ENCODE measurements at regions not wholly inside any gene's neighbourhood (a gene's known extent, or its start where the extent isn't known, plus 50 kb on each side); places are given as distances from the start of the nearest gene placed in this dataset.
"Not testable (repeated sequence)": the region's sequence is repeated elsewhere in the genome, so short reads cannot be mapped to it uniquely, and the experiment has no call there.

DNA sequence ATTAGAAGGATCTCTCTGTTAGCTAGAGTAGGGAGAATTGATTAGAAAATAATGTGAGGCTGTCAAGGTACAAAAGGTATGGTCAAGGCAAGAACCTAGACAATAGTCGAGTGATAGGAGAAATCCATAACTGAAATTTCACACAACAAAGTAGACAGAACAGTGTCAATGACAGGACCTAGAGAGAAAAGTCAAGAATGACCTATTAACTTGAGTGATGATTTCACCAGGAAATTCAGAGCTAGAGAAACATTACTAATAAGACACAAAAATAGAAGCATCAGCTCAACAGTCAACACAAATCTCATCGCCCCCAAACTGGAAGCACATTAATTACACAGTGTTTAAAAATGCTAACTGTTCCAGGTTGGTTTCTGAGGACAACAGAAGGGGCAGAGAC lies 532.4 kb downstream of the CDH10 start:
- Histone ChIP-seq H3K4me3 (ENCODE audit: low read depth, low read length) (no peak overlapping the region), H3K36me3 (ENCODE audit: control insufficient read depth, insufficient read depth, low read length) (no peaks in the 10 kb centered on the region), H3K4me1 (ENCODE audit: control insufficient read depth, insufficient read depth, low read length) (no peaks in the 10 kb centered on the region), H3K9ac (ENCODE audit: low read length) (no peak overlapping the region), H3K27me3 (ENCODE audit: control insufficient read depth, insufficient read depth, low read length) (no peaks in the 10 kb centered on the region), H3K9me3 (ENCODE audit: control insufficient read depth, insufficient read depth, low read depth, low read length) (no peaks in the 10 kb centered on the region), H3K27ac (ENCODE audit: low read depth, low read length) (no peak overlapping the region)

DNA sequence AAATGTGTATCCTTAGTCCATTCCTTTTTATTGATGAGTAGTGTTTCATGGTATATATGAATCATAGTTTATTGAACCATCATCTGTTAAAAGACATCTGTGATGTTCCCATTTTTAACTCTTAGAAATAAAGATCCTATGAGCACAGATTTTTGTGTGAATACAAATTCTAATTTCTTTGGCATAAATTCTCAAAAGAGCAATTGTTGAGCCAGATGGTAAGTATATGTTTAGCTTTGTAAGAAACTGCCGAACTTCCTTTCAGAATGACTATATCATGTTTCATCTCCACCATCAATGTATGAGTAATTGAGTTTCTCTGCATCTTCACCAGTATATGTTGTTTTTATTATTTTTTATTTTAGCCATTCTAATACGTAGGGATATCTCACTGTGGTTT lies 526.4 kb downstream of the CDH10 start:
- Histone ChIP-seq H3K9me3 (ENCODE audit: control insufficient read depth, insufficient read depth, low read depth, low read length) (peaks cover 10% of the 10 kb centered on the region), H3K4me3 (ENCODE audit: low read depth, low read length) (no peak overlapping the region), H3K27ac (ENCODE audit: low read depth, low read length) (no peak overlapping the region), H3K4me1 (ENCODE audit: control insufficient read depth, insufficient read depth, low read length) (no peaks in the 10 kb centered on the region), H3K9ac (ENCODE audit: low read length) (no peak overlapping the region), H3K27me3 (ENCODE audit: control insufficient read depth, insufficient read depth, low read length) (no peaks in the 10 kb centered on the region), H3K36me3 (ENCODE audit: control insufficient read depth, insufficient read depth, low read length) (no peaks in the 10 kb centered on the region)

DNA sequence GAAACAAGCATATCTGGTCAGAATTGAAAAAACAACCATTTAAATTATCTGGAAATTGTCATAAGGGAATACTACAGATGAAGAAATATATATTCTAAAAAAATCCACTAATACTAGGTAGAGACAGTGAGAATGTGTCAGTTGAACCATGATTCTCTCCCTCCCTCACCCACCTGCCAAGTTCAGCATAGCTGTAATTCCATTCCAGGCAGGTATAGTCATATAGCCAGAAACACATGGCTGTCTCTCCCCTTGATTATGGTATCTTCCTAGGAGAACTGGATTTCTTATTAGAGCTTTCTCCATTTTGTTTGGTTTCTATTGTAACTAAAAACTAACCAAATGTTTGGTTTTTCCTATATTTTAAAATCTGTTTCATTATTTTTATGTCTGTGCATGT lies 509.2 kb downstream of the CDH10 start:
- Histone ChIP-seq H3K4me1 (ENCODE audit: control insufficient read depth, insufficient read depth, low read length) (no peaks in the 10 kb centered on the region), H3K4me3 (ENCODE audit: low read depth, low read length) (no peak overlapping the region), H3K27me3 (ENCODE audit: control insufficient read depth, insufficient read depth, low read length) (no peaks in the 10 kb centered on the region), H3K9ac (ENCODE audit: low read length) (no peak overlapping the region), H3K27ac (ENCODE audit: low read depth, low read length) (no peak overlapping the region), H3K9me3 (ENCODE audit: control insufficient read depth, insufficient read depth, low read depth, low read length) (no peaks in the 10 kb centered on the region), H3K36me3 (ENCODE audit: control insufficient read depth, insufficient read depth, low read length) (no peaks in the 10 kb centered on the region)

DNA sequence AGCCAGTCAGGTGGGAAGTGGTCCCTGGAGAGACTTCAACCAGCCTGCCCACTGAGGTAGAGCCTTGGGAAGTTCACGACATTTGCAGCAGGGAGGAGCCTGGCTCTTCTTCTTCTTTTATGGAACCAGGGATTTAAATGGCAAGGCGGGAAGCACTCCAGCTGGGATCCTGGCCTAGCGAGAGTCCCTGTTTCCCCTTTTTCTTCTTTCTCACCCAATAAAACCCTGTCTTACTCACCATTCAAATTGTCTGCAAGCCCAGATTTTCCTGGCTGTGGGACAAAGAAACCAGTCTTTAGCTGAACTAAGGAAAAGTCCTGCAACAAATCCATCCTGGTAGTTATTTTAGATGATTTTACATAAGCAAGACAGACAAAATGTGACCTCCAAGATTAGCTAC lies 503.7 kb downstream of the CDH10 start:
- Histone ChIP-seq H3K4me1 (ENCODE audit: control insufficient read depth, insufficient read depth, low read length) (0 out of 2 replicates have a peak, but pooled peaks cover 4% of the 10 kb centered on the region), H3K9me3 (ENCODE audit: control insufficient read depth, insufficient read depth, low read depth, low read length) (no peaks in the 10 kb centered on the region), H3K36me3 (ENCODE audit: control insufficient read depth, insufficient read depth, low read length) (no peaks in the 10 kb centered on the region), H3K27ac (ENCODE audit: low read depth, low read length) (no peak overlapping the region), H3K27me3 (ENCODE audit: control insufficient read depth, insufficient read depth, low read length) (no peaks in the 10 kb centered on the region), H3K9ac (ENCODE audit: low read length) (no peak overlapping the region), H3K4me3 (ENCODE audit: low read depth, low read length) (no peak overlapping the region)

DNA sequence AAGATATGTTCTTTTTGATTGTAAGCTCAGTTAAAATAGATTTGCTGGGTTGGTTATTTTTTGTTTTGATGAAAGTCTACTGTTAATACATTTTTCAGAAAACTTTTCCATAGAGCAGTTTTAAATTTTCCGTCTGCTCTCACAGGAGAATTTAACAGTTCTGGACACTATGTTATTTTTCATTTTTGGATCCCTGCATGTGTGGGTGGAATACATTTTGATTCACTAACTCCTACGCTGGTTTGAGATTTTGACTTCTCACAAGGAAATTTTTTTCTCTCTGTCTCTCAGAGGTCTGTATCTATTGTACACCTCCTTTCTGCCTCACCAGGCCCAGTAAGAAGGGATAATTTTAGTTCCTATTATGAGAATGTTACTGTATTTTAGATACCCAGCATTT lies 502.4 kb downstream of the CDH10 start:
- no peak overlapping the region for H3K9ac ChIP-seq (ENCODE audit: low read length)
- no peaks in the 10 kb centered on the region for H3K36me3 ChIP-seq (ENCODE audit: control insufficient read depth, insufficient read depth, low read length)
- no peak overlapping the region for H3K4me3 ChIP-seq (ENCODE audit: low read depth, low read length)
- H3K9me3 ChIP-seq (ENCODE audit: control insufficient read depth, insufficient read depth, low read depth, low read length) = no peaks in the 10 kb centered on the region
- 0 out of 2 replicates have a peak, but pooled peaks cover 4% of the 10 kb centered on the region for H3K4me1 ChIP-seq (ENCODE audit: control insufficient read depth, insufficient read depth, low read length)
- H3K27ac ChIP-seq (ENCODE audit: low read depth, low read length) = no peak overlapping the region
- no peaks in the 10 kb centered on the region for H3K27me3 ChIP-seq (ENCODE audit: control insufficient read depth, insufficient read depth, low read length)

DNA sequence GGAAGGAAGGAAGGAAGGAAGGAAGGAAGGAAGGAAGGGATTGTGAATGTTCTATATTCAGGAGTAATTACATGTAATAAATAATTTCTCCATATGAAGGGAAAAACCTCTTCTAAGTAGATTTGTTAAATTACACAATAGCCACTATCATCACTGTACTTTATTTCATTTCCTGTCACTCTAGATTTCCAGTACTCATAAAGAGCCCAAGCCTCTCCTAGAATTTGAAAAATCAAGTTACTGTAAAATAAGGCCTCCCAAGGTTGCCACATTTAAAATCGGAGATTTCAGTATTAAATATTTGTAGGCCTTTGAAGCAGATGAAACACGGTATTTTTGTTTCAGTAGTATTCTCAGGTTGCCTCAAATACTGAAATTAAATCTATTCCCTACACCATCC lies 499.0 kb downstream of the CDH10 start:
- Histone ChIP-seq H3K4me1 (ENCODE audit: control insufficient read depth, insufficient read depth, low read length) (0 out of 2 replicates have a peak, but pooled peaks cover 4% of the 10 kb centered on the region), H3K9ac (ENCODE audit: low read length) (no peak overlapping the region), H3K4me3 (ENCODE audit: low read depth, low read length) (no peak overlapping the region), H3K9me3 (ENCODE audit: control insufficient read depth, insufficient read depth, low read depth, low read length) (no peaks in the 10 kb centered on the region), H3K36me3 (ENCODE audit: control insufficient read depth, insufficient read depth, low read length) (no peaks in the 10 kb centered on the region), H3K27ac (ENCODE audit: low read depth, low read length) (no peak overlapping the region), H3K27me3 (ENCODE audit: control insufficient read depth, insufficient read depth, low read length) (no peaks in the 10 kb centered on the region)

DNA sequence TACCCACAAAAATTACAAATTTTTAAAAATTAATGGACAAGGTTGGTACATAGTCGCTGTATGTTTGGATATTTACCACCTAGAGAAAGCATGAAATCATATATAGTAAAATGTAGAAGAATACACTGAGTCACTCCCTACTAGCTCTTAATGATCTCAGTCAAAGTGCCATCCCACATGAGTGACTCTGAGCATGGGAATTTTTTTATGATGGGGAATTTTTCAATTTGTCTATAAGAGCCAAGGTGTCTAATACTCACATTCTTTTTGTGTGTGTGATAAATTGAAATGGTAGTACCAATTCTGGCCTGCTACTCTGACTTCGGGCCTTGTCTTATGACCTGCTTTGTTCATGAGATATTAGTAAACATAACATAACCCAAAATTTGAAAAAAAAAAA lies 483.2 kb downstream of the CDH10 start:
- Histone ChIP-seq H3K4me3 (ENCODE audit: low read depth, low read length) (no peak overlapping the region), H3K4me1 (ENCODE audit: control insufficient read depth, insufficient read depth, low read length) (no peaks in the 10 kb centered on the region), H3K27me3 (ENCODE audit: control insufficient read depth, insufficient read depth, low read length) (no peaks in the 10 kb centered on the region), H3K9me3 (ENCODE audit: control insufficient read depth, insufficient read depth, low read depth, low read length) (no peaks in the 10 kb centered on the region), H3K27ac (ENCODE audit: low read depth, low read length) (no peak overlapping the region), H3K36me3 (ENCODE audit: control insufficient read depth, insufficient read depth, low read length) (no peaks in the 10 kb centered on the region), H3K9ac (ENCODE audit: low read length) (no peak overlapping the region)

DNA sequence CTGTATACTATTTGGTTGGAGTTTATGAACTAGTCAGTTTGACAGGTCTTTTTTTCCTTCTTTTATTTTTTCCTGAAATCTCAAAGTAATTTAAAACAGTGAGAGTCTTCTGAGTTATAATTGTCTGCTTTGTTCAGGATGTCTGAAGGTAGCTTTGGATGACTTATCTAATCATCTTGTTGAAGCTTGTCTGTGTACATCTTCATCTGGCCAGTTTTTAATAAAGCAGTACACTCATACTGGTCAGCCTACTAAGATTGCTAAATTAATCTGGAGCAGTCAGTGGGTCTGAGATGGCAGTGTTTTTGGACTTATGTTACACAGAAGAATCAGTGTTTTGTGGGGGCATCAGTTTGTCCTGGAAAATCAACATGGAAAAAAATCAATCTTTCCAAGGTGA lies 482.4 kb downstream of the CDH10 start:
- no peaks in the 10 kb centered on the region for H3K4me1 ChIP-seq (ENCODE audit: control insufficient read depth, insufficient read depth, low read length)
- H3K36me3 ChIP-seq (ENCODE audit: control insufficient read depth, insufficient read depth, low read length) = no peaks in the 10 kb centered on the region
- H3K9ac ChIP-seq (ENCODE audit: low read length) = no peak overlapping the region
- H3K4me3 ChIP-seq (ENCODE audit: low read depth, low read length) = no peak overlapping the region
- H3K27ac ChIP-seq (ENCODE audit: low read depth, low read length) = no peak overlapping the region
- H3K9me3 ChIP-seq (ENCODE audit: control insufficient read depth, insufficient read depth, low read depth, low read length) = no peaks in the 10 kb centered on the region
- no peaks in the 10 kb centered on the region for H3K27me3 ChIP-seq (ENCODE audit: control insufficient read depth, insufficient read depth, low read length)

DNA sequence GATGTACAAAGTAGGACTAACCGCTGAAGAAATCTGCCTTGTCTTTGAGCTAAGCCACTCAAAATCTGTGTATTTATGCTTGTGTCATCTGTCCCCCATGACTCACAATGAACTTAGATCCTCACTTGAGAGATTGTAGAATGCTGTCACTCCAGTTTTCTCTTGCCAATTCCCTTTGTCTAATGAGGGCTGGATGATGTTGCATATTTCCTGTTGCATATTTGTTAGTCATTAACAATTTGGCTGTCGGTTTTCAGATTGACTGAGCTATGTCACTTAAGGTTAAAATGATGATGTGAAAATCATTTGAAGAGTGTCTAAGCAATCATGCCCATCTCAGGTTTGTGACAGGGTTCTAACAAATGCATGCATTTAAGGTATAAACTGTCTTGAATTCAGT lies 481.7 kb downstream of the CDH10 start:
- H3K9ac ChIP-seq (ENCODE audit: low read length) = no peak overlapping the region
- H3K27me3 ChIP-seq (ENCODE audit: control insufficient read depth, insufficient read depth, low read length) = no peaks in the 10 kb centered on the region
- H3K4me1 ChIP-seq (ENCODE audit: control insufficient read depth, insufficient read depth, low read length) = no peaks in the 10 kb centered on the region
- no peak overlapping the region for H3K27ac ChIP-seq (ENCODE audit: low read depth, low read length)
- no peak overlapping the region for H3K4me3 ChIP-seq (ENCODE audit: low read depth, low read length)
- H3K36me3 ChIP-seq (ENCODE audit: control insufficient read depth, insufficient read depth, low read length) = no peaks in the 10 kb centered on the region
- H3K9me3 ChIP-seq (ENCODE audit: control insufficient read depth, insufficient read depth, low read depth, low read length) = no peaks in the 10 kb centered on the region

DNA sequence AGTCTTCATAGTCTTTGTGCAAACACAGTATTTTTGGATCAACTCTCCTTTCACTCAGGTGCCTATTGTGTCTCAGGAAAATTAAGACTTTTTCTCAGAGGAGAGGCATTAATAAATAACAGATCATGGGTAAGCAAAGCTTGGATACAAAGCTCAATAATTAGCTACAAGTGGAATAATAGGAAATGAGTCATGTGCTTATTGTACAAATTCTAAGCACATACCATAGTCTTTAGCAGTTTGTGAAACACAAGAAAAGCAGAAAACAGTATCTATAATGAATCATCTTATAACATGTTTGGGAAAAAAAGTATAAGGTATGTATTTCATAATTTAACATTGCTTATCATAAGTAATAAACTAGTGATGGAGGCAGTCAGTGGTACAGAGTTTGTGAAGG lies 477.0 kb downstream of the CDH10 start:
- Histone ChIP-seq H3K9me3 (ENCODE audit: control insufficient read depth, insufficient read depth, low read depth, low read length) (no peaks in the 10 kb centered on the region), H3K4me1 (ENCODE audit: control insufficient read depth, insufficient read depth, low read length) (no peaks in the 10 kb centered on the region), H3K27me3 (ENCODE audit: control insufficient read depth, insufficient read depth, low read length) (no peaks in the 10 kb centered on the region), H3K36me3 (ENCODE audit: control insufficient read depth, insufficient read depth, low read length) (no peaks in the 10 kb centered on the region), H3K4me3 (ENCODE audit: low read depth, low read length) (no peak overlapping the region), H3K27ac (ENCODE audit: low read depth, low read length) (no peak overlapping the region), H3K9ac (ENCODE audit: low read length) (no peak overlapping the region)

DNA sequence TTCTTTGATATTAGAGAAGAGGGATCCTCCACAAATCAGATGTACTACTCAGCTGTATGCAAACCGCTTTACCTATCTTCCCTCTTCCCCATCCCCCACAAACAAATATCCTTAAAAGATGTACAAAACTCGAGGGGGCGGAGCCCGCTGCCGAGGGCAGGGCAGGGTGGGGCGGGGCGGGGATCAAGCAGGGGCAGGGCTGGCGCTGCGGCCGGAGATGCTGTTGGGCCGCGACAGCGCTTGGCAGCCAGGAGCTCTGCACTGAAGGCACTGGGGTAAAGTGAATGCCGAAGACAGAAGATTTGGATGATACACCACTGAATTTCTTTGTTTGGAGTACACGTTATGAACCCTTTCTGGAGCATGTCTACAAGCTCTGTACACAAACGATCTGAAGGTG lies 474.8 kb downstream of the CDH10 start:
- no peak overlapping the region for H3K27ac ChIP-seq (ENCODE audit: low read depth, low read length)
- peaks cover 8% of the 10 kb centered on the region; the same call in 1 of the 2 replicates for H3K4me1 ChIP-seq (ENCODE audit: control insufficient read depth, insufficient read depth, low read length)
- no peaks in the 10 kb centered on the region for H3K27me3 ChIP-seq (ENCODE audit: control insufficient read depth, insufficient read depth, low read length)
- H3K9me3 ChIP-seq (ENCODE audit: control insufficient read depth, insufficient read depth, low read depth, low read length) = no peaks in the 10 kb centered on the region
- no peaks in the 10 kb centered on the region for H3K36me3 ChIP-seq (ENCODE audit: control insufficient read depth, insufficient read depth, low read length)
- no peak overlapping the region for H3K9ac ChIP-seq (ENCODE audit: low read length)
- no peak overlapping the region for H3K4me3 ChIP-seq (ENCODE audit: low read depth, low read length)

DNA sequence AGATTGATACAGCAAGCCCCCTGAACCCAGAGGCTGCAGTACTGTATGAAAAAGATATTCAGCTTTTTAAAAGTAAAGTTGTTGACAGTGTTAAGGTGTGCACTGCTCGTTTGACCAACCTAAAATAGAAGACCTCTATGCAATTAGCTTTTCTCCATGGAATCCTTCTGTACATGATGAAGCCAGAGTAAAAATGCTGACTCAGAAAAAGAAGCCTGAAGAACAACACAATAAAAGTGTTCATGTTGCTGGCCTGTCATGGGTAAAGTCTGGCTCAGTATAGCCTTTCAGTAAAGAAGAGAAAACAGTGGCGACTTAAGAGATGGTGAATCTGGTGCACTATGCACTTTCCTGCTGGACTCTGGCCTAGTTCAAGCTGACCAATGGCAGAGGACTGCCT lies 473.8 kb downstream of the CDH10 start:
- H3K9me3 ChIP-seq (ENCODE audit: control insufficient read depth, insufficient read depth, low read depth, low read length); H3K27me3 ChIP-seq (ENCODE audit: control insufficient read depth, insufficient read depth, low read length); H3K9ac ChIP-seq (ENCODE audit: low read length); H3K4me1 ChIP-seq (ENCODE audit: control insufficient read depth, insufficient read depth, low read length); H3K4me3 ChIP-seq (ENCODE audit: low read depth, low read length); H3K27ac ChIP-seq (ENCODE audit: low read depth, low read length); H3K36me3 ChIP-seq (ENCODE audit: control insufficient read depth, insufficient read depth, low read length): not testable (repeated sequence)
